HG02981 (cell line): ENCODE measurements at regions not wholly inside any gene's neighbourhood (a gene's known extent, or its start where the extent isn't known, plus 50 kb on each side); places are given as distances from the start of the nearest gene placed in this dataset.
"Not testable (repeated sequence)": the region's sequence is repeated elsewhere in the genome, so short reads cannot be mapped to it uniquely, and the experiment has no call there.

Experiments
- ATAC-seq: cut with Tn5 transposase; IDR thresholded peaks from one replicate; pipeline ENCODE4 v1.9.1; 2021; ENCODE audit warnings: mild to moderate bottlenecking, moderate library complexity; ENCODE audit not compliant: unreplicated experiment

- no peak for ATAC-seq
Measured at GRCh38 chr1:242738702-242739645, 214.5 kb upstream of the PLD5 start.

- no peak for ATAC-seq
Measured at GRCh38 chr1:242736611-242737010, 212.1 kb upstream of the PLD5 start.

GRCh38 chr1:242735323-242735722, 210.8 kb upstream of the PLD5 start:
- no peak for ATAC-seq

- ATAC-seq, result no peak
Measured at GRCh38 chr1:242731446-242731845, 206.9 kb upstream of the PLD5 start.

- ATAC-seq, result no peak
Measured at GRCh38 chr1:242728696-242729095, 204.2 kb upstream of the PLD5 start.

- no peak for ATAC-seq
Measured at GRCh38 chr1:242723044-242723716, 198.7 kb upstream of the PLD5 start.

GRCh38 chr1:242718967-242719366, 194.5 kb upstream of the PLD5 start:
- no peak for ATAC-seq

GRCh38 chr1:242712248-242712647, 187.8 kb upstream of the PLD5 start:
- no peak for ATAC-seq

GRCh38 chr1:242710847-242711246, 186.3 kb upstream of the PLD5 start:
- no peak for ATAC-seq

- ATAC-seq, result no peak
Measured at GRCh38 chr1:242710286-242710685, 185.8 kb upstream of the PLD5 start.

- ATAC-seq, result no peak
Measured at GRCh38 chr1:242703467-242703866, 179.0 kb upstream of the PLD5 start.

GRCh38 chr1:242692988-242693387, 168.5 kb upstream of the PLD5 start:
- no peak for ATAC-seq

GRCh38 chr1:242691610-242691945, 167.1 kb upstream of the PLD5 start:
- ATAC-seq, result no peak

GRCh38 chr1:242690849-242691609, 166.5 kb upstream of the PLD5 start:
- no peak for ATAC-seq

GRCh38 chr1:242689378-242689777, 164.9 kb upstream of the PLD5 start:
- no peak for ATAC-seq

GRCh38 chr1:242674951-242675645, 150.6 kb upstream of the PLD5 start:
- ATAC-seq, result no peak

- no peak for ATAC-seq
Measured at GRCh38 chr1:242673652-242674051, 149.2 kb upstream of the PLD5 start.

GRCh38 chr1:242673165-242673564, 148.7 kb upstream of the PLD5 start:
- not testable (repeated sequence) for ATAC-seq

GRCh38 chr1:242670019-242670418, 145.5 kb upstream of the PLD5 start:
- no peak for ATAC-seq

GRCh38 chr1:242662886-242663285, 138.4 kb upstream of the PLD5 start:
- no peak for ATAC-seq

- ATAC-seq, result not testable (repeated sequence)
Measured at GRCh38 chr1:242653772-242654171, 129.3 kb upstream of the PLD5 start.
